Omental fat pad (tissue), 3 donors: ENCODE measurements at regions not wholly inside any gene's neighbourhood (a gene's known extent, or its start where the extent isn't known, plus 50 kb on each side); places are given as distances from the start of the nearest gene placed in this dataset.
"Not testable (repeated sequence)": the region's sequence is repeated elsewhere in the genome, so short reads cannot be mapped to it uniquely, and the experiment has no call there.

Experiments
- ATAC-seq: fragments of 150-250 bp; one replicate; pipeline ENCODE4 v1.9.1; 2016; ENCODE audit warnings: mild to moderate bottlenecking, moderate library complexity; ENCODE audit not compliant: low FRiP score
- DNase-seq: peaks from one replicate; pipeline ENCODE4 v3.0.0-alpha.2; 2019; ENCODE audit warnings: low spot score
- TF ChIP-seq, protein P1 (sequence below), 3 donors: fragments of 450-650 bp; IDR thresholded peaks; one replicate each; pipeline ENCODE4 v1.5.1; 2016 to 2017; ENCODE audit warnings: antibody characterized with exemption in 3 of 3, mild to moderate bottlenecking in 3 of 3, moderate library complexity in 2 of 3

DNA sequence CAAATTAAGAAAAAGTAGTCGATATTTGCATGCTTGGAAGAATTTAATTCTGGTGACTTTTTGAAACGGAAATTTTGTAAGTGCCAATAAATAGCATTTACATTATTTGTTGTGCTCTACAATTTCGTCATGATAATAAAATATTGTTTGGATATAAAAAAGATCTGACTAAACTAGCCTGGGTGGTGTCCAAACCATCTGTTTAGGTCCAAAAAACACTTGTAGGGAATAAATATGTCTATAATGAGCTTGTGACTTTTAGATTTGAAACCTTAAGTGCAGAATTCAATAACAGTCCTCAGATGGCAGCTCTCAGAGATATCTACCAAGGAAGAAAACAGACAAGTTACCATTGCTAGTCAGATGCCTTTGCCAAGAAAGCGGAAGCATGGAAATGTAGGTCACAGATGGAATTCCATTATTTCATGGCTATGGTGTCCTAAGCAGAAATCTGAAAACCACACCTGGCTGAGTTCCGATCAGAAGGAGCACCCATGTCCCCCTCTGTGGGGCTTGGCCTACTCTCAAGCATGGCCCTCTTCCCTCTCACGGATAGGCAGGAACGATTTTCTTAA is 731.1 kb downstream of the RNF144A start:
- DNase-seq, result no peak
- no peak for ATAC-seq

GRCh38 chr2:7649461-7650228 is 732.4 kb downstream of the RNF144A start:
- ATAC-seq (no peak), DNase-seq (no peak)
- TF ChIP-seq, protein P1, sequence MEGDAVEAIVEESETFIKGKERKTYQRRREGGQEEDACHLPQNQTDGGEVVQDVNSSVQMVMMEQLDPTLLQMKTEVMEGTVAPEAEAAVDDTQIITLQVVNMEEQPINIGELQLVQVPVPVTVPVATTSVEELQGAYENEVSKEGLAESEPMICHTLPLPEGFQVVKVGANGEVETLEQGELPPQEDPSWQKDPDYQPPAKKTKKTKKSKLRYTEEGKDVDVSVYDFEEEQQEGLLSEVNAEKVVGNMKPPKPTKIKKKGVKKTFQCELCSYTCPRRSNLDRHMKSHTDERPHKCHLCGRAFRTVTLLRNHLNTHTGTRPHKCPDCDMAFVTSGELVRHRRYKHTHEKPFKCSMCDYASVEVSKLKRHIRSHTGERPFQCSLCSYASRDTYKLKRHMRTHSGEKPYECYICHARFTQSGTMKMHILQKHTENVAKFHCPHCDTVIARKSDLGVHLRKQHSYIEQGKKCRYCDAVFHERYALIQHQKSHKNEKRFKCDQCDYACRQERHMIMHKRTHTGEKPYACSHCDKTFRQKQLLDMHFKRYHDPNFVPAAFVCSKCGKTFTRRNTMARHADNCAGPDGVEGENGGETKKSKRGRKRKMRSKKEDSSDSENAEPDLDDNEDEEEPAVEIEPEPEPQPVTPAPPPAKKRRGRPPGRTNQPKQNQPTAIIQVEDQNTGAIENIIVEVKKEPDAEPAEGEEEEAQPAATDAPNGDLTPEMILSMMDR (IDR thresholded peaks at IDR 0.05), result no peak

More for the DNA sequence above, 731.1 kb downstream of the RNF144A start:
- TF ChIP-seq, protein P1 (IDR thresholded peaks at IDR 0.05), result no peak

DNA sequence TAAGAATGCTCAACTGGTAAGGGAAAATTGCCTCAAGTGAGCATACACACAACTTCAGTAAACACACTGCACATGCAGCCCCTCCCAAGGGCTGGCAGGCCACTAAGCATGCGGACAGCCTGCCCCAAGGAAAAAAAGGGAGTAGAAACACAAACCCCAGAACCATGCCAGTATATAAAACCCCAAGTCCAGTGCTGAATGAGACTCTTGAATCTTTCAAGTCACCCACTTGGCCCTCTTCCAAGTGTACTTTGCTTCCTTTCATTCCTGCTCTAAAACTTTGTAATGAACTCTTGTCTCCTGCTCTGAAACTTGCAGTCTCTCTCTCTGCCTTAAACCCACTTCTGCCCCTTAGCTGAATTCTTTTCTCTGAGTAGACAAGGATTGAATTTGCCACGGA is 736.4 kb downstream of the RNF144A start:
- TF ChIP-seq, protein P1 (IDR thresholded peaks at IDR 0.05), result no peak
- DNase-seq, result no peak

DNA sequence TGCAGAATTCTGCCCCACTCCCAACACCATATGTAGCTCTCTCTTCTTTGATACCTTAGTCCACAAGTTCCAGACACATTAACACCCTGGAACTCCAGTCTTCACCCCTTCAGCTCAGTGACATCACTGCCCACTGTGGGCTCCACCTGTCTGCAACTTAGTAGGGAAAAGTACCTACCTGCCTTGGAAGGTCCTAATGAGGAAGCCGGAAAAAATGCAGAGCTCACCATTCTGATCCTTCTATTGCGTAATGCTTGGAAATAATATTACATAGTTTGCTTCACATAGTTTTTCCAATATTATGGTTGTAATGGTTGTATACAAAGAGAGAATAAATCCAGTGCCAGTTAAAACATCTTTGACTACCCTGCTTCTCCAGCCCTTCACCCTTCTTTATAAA is 738.4 kb downstream of the RNF144A start:
- DNase-seq (no peak), ATAC-seq (no peak)
- TF ChIP-seq, protein P1 (IDR thresholded peaks at IDR 0.05), result no peak

More for the DNA sequence above, 736.4 kb downstream of the RNF144A start:
- no peak for ATAC-seq

DNA sequence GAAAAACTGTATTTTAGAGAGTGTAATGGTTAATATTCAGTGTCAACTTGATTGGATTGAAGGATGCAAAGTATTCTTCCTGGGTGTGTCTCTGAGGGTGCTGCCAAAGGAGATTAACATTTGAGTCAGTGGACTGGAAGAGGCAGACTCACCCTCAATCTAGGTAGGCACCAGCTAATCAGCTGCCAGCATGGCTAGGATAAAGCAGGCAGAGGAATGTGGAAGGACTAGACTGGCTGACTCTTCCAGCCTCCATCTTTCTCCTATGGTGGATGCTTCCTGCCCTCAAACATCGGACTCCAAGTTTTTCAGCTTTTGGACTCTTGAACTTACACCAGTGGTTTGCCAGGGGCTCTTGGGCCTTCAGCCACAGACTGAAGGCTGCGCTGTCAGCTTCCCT is 740.3 kb downstream of the RNF144A start:
- DNase-seq, ATAC-seq: not testable (repeated sequence)

DNA sequence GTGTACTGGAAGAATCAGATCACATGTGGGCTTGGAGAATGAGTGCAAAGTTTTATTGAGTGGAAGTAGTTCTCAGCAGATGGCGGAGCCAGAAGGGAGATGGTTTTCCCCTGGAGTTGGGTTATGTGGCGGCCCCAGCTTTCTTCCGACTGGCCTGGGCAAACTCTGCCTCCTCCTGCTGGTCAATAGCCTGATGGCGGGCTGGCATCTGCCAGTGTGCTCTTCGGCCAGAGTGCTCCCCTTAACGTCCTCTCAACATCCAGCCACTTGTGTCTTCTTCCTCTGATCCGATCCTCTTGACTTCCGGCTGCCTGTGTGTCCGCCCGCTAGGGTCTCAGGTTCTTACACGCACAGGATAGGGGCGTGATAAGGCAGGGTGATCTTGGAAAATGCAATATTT is 741.3 kb downstream of the RNF144A start:
- ATAC-seq (no peak), DNase-seq (no peak)
- TF ChIP-seq, protein P1 (IDR thresholded peaks at IDR 0.05), result no peak

- ATAC-seq (no peak), DNase-seq (no peak)
- TF ChIP-seq, protein P1 (IDR thresholded peaks at IDR 0.05), result no peak
These were observed 743.6 kb downstream of the RNF144A start for GRCh38 chr2:7660816-7661215.
